COR-L47 (cell line): ENCODE measurements at regions not wholly inside any gene's neighbourhood (a gene's known extent, or its start where the extent isn't known, plus 50 kb on each side); places are given as distances from the start of the nearest gene placed in this dataset.
"Not testable (repeated sequence)": the region's sequence is repeated elsewhere in the genome, so short reads cannot be mapped to it uniquely, and the experiment has no call there.

Experiments used
- DNase-seq: peaks from one replicate; lab custom pipeline; 2025; lab: John Stamatoyannopoulos, UW

DNA sequence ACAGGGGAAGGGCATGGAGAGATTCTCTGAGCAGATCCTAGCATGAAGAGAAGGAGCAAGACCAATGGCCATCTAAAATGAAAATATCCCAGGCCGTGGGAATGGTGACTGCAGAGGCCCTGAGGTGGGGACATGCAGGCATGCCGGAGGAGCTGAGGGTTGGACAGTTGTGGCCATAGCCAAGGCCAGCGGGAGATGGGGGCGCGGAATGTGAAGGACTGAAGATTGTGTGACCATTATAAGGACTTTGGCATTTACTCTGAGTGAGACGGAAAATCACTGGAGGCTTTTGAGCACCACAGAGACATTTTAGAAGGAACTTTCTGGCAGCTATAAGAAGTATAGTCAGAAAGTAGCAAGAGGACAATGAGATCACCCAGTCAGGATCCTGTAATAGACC lies 341.1 kb downstream of the SFMBT2 start:
- DNase-seq, result no peak

DNA sequence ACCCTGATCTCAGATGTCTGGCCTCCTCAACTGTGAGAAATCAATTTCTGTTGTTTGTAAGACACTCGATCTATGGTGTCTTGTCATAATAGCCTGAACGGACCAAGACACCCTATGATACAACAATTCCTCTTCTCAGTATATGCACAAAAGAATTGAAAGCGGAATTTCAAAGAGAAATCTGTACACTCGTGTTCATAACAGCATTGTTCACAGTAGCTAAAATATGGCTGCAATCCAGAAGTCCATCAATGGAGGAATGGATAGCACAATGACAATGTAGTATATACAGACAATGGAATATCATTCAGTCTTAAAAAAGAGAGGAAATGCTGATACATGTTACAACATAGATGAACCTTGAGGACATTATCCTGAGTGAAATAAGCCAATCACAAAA lies 354.6 kb downstream of the SFMBT2 start:
- DNase-seq, result no peak

DNA sequence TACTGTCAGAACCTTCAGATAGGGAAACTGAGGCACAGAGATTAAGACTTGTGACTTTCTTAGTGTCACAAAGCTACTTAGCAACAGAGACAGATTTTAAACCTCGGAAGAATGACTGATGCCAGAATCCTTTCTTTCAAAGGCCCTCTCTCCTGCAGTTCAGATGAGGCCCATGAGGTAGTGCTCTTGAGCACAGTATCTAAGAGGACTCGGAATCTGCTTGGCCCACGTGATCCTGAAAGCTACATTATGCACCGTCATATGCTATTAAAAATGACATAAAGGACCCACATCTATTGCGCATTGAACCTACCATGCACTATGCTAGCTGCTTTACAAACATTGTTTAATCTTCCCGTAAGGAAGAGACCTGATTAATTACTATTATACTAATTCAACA lies 355.9 kb downstream of the SFMBT2 start:
- no peak for DNase-seq

DNA sequence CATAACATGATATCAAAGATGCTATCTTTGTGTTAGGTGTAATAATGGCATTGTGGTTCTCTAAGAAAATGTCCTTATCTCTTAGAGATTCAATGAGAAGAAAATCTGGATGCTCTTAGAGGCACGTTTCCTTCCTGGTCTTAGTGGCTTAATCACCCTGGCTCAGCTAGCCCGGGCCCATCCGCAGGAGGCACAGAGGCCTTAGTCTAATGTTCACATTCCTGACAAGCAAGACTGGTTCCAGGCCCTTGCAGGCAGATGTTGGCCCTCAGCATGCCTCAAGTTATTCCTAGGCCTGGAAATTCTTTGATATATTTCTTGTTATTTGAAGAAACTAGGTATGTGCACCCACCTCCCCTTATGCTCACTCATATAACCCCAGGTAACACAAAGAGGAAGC lies 357.6 kb downstream of the SFMBT2 start:
- no peak for DNase-seq

DNA sequence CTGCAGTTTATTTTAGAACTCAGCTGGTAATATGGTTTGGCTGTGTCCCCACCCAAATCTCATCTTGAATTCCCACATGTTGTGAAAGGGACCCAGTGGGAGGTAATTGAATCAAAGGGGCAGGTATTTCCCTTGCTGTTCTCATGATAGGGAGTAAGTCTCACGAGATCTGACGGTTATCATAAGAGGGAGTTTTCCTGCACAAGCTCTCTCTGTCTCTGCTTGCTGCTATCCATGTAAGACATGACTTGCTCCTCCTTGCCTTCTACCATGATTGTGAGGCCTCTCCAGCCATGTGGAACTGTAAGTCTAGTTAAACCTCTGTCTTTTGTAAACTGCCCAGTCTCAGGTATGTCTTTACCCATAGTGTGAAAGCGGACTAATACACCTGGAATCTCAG lies 360.8 kb downstream of the SFMBT2 start:
- not testable (repeated sequence) for DNase-seq

DNA sequence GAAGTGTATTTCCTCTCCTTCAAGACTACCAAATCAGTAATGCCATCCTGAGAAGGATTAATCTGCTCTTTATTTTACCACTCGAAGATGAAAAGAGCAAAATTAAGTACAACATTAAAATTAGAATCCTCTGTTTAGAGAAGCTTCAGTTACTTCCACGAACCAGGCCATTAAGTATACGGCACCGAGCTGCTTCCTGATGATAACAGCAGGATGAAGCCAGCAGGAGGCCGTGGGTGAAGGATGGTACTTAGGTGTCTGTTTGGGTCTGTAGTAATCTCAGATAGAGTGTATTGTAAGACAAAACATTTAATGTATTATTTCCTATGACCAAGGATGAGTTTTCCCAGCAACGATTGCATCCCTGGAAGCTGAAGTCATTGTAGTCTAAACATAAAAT lies 362.8 kb downstream of the SFMBT2 start:
- no peak for DNase-seq

DNA sequence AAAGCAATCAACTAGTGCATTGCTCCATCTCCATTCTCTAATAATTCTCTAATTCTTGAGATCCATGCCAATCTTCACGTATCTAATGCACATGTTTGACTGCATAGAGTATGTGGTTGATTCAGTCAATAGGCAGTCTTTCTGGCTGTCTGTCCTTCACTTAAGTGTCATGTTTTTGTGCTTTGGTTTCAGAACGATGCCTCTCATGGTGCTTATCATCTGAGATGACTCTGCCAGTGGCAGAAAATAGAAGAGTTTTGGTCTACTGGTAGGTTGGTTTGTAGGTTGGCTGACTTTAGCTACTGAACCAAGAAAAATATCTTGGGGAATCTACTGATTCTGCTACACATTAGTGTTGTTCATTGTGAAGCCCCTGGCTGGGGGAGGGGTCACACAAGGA lies 364.2 kb downstream of the SFMBT2 start:
- no peak for DNase-seq

DNA sequence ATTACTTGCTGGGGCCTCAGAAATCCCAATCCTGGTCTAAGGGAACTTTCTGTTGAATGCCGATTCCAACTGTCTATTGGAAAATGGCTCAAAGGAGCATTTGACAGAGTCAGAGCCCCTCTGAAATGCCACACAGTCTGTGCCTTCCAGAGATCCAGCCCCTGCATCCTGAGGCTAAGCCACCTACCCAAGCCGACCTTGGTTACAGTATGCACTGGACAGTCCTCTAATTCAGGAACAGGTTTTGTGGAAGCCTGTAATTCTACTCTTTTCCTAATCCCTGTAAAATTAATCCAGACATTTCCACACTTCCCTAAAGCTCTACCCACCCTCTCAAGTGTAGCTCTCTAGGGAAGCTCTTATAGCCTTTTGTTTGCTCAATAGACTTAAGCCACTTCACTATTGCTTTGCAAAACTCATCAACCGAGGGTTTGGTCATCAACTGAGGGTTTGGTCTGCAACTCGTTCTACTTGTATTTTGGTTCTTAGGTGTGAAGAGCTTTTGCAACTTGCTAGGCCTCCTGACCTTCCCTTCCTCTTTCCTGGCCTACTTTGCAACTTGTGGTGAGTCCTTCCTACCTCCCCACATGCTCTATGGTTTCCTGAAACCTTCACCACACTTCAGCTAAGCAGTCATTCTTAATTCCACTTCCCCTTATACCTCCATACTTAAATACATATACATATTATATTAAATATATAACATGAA lies 364.8 kb downstream of the SFMBT2 start:
- DNase-seq, result no peak

DNA sequence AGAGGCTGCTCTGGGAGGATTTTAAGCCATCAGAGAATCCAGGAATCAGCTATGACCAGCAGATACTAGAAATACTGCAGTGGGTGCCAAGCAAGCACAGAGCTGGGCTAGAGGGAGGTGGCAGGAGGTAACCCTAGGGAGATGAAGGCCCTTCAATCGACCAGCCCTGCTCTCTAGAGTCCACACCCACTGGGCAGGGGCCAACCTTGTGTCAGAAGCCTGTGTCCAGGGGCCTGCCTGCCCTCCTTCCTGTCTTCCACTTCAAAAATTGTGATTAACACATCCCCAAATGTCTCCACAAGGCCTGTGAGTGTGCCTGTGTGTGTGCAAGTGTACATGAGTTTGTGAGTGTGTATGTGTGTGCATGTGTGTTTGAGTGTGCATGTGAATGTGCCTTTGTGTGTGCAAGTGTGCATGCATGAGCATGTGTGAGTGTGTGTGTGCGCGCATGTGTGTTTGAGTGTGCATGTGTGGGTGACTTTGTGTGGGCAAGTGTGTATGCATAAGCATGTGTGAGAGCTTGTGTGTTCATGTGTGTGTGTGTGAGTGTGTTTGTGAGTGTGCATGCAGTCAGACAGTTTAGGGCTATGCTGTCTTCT lies 367.7 kb downstream of the SFMBT2 start:
- no peak for DNase-seq

DNA sequence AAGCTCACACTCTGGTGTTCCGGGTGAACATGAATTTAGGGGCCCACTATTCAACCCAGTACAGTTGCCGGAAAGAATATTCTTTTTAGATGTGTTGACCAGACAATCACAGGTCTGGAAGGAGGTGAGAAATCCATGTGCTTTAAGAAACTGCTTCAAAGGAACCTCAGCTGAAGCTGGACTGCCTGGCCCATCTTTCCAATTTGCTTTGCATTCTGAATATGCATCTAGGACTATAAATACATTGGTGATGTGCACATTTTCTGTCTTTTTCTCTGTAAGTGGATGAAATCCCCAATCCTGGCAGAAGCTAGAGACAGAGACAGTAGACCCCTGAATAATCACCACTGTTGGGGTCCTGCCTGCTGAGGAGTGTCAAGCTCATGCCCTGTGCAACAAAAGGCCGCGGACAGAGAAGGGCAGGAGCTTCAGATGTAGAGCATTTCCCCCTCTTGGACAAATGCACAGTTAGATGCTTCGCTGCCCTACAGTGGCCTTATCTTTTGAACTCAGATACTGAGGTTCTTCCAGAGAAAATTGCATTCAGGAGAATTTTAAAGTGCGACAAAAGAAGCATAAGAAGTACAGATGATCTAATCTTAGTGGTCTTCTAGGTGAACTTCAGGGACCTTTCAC lies 368.3 kb downstream of the SFMBT2 start:
- DNase-seq, result no peak

DNA sequence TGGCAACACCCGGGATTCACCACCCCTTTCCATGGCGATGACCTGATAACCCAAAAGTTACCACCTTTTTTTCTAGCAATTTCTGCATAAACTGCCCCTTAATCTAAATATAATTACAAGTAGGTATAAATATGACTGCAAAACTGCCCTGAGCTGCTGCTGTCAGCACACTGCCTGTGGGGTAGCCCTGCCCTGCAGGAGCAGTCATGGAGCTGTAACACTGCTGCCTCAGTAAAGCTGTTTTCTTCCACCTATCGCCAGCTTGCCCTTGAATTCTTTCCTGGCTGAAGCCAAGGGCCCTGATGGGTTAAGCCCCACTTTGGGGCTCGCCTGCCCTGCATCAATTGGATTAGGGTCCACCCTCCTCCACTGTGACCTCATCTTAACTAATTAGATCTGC lies 368.8 kb downstream of the SFMBT2 start:
- DNase-seq, result no peak

DNA sequence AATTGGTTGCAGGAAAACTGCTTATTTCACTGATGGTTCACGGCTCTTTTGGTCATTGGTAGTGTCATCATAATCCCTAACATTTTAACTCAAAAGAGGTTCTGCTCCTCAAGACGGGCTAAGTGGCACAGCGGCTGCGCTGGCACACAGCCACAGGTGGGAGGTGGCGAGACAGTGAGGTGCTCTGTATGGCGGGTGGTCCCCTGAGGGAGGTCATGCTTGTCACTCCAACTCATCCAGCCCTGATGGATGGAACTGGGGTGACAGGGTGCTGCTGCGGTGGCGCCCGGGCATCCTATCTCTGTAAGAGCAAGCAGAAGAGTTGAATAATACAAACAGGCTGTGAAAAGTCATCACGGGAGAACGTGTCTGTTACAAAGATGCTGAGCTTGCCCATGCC lies 370.2 kb downstream of the SFMBT2 start:
- DNase-seq, result no peak

DNA sequence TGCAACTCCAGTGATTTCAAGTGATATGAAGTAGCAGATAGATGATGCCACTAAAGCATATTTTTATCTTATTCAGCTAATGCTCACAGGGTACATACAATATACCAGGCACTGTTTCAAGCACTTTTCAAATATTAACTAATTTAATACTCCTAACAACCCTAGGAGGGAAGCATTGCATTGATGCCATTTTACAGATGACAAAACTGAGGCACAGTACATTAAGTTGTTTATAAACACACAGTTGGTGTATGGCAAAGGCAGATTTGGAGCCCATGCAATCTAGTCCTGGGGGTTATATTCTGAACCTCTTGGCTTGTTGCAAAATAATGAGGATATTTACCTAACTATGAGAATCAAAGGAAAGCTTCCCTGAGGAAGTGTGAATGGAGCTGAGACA lies 371.0 kb downstream of the SFMBT2 start:
- DNase-seq, result no peak

DNA sequence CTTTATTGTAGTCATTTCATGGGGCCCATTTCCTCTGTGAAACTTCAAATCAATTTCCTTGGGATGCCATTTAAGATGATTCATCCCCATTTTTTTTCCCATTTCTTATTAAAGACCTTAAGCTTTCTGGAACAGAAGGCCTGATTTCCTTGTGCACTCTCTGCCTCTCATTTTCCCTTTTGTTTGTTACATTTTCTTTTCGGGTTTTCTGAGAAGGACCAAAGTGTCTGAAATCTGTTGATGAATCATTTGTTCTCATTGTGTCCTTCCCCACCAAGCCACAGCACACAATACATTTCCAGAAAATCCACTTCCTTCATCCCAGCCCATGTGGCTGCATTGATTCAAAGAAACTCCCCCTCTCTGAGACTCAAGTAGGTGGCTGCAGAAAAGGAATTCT lies 372.4 kb downstream of the SFMBT2 start:
- no peak for DNase-seq

DNA sequence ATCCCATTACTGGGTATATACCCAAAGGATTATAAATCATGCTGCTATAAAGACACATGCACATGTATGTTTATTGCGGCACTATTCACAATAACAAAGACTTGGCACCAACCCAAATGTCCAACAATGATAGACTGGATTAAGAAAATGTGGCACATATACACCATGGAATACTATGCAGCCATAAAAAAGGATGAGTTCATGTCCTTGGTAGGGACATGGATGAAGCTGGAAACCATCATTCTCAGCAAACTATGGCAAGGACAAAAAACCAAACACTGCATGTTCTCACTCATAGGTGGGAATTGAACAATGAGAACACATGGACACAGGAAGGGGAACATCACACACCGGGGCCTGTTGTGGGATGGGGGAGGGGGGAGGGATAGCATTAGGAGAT lies 373.4 kb downstream of the SFMBT2 start:
- DNase-seq, result not testable (repeated sequence)

DNA sequence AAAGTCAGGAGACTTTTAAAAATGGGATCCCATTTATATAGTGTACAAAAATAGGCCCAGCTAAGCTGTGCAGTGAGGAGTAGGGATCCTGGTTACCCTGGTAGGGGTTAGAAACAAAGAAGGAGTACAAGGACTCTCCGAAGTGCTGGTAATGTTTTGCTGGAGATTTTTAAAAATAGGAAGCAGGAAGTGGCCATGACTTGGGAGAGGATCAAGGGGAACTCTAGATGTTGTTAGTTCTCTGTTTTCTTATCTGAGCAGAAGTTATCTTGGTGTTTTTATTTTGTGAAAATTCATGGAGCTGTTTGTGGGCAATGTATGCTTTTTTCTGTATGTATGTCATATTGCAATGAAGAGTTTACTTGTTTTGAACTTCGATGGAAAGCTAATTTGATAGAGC lies 373.9 kb downstream of the SFMBT2 start:
- DNase-seq, result no peak

DNA sequence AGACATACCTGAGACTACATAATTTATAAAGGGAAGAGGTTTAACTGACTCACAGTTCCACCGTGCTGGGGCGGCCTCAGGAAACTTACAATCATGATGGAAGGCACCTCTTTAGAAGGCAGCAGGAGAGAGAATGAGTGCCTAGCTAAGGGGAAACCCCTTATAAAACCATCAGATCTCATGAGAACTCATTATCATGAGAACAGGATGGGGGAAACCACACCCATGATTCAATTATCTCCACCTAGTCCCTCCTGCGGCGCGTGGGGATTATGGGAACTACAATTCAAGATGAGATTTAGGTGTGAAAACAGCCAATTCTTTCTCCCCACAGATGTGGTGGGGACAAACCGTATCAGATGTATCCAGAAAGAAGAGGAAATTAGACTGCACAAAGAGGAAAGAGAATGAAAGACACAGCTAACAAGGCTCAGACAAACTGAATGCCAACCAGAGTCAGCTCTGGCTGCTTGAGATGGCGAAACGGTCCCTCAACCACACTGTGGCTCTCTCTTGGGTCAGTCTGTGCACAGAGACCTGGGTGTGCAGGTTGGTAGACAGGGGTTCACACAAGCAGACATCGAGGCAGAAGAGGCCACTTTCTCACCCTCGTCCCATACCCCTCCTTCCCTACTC lies 375.6 kb downstream of the SFMBT2 start:
- no peak for DNase-seq

DNA sequence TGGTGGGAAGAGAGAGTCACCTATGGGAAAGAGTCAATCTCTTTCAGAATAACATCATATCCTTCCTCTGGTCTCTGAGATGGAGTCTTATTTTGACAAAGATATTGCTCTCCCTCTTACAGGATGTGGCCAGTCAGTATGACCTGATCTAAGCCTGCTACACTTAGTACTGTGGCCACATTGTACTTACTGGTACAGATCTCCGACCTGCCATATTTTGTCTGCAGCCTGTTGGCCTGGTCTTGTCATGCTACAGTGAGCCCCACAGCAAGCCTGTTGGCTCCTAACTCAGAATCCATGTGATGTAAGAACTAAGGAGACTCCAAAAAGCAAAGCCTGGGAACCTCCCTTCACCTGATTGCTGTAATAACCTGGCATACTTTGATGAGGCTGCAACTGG lies 377.8 kb downstream of the SFMBT2 start:
- no peak for DNase-seq

DNA sequence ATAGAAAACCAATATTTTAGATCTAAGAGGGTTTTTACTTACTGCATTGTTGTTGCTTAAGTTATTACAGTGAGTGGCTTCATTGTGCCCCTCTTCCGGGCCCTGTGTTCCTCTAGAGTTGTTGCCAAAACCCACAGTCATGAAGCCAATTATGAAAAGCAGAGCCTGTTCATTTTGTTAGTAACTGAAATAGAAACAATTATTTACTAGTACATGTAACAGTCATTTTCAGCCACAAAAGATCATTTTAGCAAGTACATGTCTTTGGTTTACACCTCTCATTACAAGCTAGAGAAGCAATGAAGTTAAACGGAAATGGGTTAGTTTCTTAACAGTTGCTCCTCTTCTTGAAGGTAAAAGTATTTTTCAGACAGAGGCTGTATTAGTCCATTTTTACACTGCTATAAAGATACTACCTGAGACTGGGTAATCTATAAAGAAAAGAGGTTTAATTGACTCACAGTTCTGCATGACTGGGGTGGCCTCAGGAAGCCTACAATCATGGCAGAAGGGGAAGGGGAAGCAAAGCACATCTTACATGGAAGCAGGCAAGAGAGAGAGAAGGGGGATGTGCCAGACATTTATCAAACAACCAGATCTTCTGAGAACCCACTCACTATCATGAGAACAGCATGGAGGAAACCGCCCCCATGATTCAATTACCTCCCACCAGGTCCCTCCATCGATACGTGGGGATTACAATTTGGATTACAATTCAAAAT lies 380.5 kb downstream of the SFMBT2 start:
- DNase-seq, result no peak

DNA sequence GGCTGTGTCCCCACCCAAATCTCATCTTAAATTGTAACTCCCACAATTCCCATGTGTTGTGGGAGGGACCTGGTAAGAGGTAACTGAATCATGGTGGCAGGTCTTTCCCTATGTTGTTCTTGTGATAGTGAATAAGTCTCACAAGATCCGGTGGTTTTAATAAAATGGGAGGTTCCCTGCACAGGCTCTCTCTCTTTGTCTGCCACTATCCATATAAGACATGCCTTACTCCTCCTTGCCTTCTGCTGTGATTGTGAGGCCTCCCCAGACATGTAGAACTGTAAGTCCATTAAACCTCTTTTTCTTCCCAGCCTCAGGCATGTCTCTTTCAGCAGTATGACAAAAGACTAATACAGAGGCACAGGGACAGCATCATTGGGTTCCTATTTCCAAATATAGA lies 381.2 kb downstream of the SFMBT2 start:
- no peak for DNase-seq

DNA sequence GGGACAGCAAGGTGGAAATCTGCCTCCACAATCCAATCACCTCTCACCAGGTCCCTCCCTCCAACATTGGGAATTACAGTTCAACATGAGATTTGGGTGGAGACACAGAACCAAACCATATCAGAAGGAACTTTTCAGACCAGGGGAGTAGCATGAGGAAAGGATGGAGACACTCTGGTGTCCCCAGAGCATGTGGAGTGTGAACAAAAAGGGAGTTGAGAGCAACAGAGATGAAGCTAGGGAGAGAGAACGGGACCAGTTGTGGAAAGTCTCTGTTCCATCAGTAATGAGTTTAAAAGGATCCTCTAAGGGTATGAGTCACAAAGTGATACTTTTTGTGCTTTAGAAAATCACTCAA lies 382.0 kb downstream of the SFMBT2 start:
- no peak for DNase-seq

DNA sequence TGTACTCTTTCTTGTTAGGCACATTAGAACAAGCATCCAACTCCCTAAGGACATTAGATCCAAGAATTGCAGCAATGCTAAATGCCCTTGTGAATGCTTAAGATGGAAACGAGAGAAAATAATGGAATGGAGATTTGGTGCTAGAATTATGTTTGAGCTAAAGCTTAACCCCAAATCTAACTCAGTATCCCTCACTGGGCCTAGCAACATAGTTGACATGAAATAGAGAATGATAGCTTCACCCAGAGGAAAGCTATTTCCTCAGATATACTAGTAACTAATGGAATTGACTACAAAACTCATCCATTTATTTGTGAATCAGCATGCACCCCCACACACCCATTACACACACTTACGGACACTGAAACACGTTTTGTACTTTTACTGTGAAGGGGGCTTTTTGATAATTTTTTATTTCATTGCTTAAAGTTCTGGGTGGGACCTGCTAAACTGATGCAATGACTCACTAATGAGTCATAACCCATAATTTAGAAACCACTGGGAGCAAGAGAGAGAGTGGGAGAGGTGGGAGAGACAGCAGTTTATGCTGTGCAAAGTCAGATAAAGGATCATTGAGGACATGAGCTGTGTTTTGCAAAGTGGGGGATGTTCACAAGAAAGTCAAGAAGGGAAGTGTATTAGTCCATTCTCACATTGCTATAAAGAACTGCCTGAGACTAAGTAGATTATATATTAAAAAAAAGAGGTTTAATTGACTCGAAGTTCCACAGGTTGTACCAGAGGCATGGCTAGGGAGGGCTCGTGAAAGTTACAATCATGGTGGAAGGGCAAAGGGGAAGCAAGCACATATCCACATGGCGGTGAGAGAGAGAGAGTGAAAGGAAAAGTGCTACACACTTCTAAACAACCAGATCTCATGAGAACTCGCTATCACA lies 382.7 kb downstream of the SFMBT2 start:
- no peak for DNase-seq
